ENCODE measurements at regions not wholly inside any gene's neighbourhood (a gene's known extent, or its start where the extent isn't known, plus 50 kb on each side); places are given as distances from the start of the nearest gene placed in this dataset.

- TF ChIP-seq ZFX (IDR thresholded peaks at IDR 0.05), result no peak
- TF ChIP-seq, protein P1, sequence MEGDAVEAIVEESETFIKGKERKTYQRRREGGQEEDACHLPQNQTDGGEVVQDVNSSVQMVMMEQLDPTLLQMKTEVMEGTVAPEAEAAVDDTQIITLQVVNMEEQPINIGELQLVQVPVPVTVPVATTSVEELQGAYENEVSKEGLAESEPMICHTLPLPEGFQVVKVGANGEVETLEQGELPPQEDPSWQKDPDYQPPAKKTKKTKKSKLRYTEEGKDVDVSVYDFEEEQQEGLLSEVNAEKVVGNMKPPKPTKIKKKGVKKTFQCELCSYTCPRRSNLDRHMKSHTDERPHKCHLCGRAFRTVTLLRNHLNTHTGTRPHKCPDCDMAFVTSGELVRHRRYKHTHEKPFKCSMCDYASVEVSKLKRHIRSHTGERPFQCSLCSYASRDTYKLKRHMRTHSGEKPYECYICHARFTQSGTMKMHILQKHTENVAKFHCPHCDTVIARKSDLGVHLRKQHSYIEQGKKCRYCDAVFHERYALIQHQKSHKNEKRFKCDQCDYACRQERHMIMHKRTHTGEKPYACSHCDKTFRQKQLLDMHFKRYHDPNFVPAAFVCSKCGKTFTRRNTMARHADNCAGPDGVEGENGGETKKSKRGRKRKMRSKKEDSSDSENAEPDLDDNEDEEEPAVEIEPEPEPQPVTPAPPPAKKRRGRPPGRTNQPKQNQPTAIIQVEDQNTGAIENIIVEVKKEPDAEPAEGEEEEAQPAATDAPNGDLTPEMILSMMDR (conservative IDR thresholded peaks at IDR 0.05), result no peak
- no peak overlapping the region for H3K27ac ChIP-seq
These were observed 71.8 kb downstream of the CMPK2 start for GRCh38 chr2:6793913-6794312.

DNA sequence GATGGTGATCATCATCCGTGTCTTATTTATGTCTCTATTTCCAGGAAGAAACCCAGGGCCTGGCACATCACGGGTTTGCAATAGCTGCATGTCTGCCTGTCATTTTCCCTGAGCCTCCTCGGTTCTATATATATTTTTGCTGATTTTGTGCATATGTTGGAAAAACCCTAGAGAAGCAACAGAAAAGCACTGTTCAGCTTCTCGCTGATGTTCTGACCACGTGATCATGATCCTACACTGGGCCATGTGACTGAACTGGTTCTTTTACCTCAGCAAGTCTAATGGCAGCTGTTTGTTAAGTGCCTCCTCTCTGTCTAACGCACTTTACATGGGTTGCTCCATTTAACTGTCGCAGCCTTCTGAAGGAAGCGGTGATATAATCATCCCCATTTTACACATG, 71.3 kb downstream of the CMPK2 start:
- no peak overlapping the region for H3K27ac ChIP-seq
- TF ChIP-seq ZFX (IDR thresholded peaks at IDR 0.05), result no peak
